ENCODE measurements at regions not wholly inside any gene's neighbourhood (a gene's known extent, or its start where the extent isn't known, plus 50 kb on each side); places are given as distances from the start of the nearest gene placed in this dataset.

DNA sequence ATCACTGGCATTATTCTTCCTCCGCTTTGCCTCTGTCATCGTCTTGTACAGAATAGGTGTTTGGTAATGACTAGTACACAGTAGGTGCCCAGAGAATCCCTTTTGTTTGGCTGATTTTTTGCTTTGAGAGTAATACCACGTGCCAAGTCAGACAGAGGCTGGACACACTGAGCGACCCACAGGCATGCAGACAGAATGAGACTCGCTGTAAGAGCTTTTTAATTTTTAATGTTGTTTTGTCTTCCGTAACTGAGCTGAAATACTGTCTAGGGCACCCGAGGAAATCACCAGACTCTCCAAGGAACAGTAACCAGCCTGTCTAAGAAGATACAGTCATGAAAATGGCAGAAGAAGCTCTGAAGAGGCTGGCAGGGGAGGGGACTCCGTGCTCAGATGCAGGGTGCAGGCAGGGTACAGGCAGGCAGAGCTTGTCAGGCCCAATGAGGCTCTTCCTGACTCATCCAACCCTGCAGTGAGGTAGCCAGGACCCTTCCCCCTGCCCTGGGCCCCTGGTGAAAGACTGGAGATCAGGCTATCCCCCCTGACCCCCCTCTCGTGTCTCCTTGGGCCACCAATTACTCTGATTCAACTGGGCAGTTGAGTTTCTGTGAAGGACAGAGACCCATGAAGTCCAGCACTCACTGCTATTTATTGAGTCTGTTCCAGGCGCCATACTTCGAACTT is 60.1 kb upstream of the ECE1 start:
- TF ChIP-seq, protein P1, sequence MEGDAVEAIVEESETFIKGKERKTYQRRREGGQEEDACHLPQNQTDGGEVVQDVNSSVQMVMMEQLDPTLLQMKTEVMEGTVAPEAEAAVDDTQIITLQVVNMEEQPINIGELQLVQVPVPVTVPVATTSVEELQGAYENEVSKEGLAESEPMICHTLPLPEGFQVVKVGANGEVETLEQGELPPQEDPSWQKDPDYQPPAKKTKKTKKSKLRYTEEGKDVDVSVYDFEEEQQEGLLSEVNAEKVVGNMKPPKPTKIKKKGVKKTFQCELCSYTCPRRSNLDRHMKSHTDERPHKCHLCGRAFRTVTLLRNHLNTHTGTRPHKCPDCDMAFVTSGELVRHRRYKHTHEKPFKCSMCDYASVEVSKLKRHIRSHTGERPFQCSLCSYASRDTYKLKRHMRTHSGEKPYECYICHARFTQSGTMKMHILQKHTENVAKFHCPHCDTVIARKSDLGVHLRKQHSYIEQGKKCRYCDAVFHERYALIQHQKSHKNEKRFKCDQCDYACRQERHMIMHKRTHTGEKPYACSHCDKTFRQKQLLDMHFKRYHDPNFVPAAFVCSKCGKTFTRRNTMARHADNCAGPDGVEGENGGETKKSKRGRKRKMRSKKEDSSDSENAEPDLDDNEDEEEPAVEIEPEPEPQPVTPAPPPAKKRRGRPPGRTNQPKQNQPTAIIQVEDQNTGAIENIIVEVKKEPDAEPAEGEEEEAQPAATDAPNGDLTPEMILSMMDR (conservative IDR thresholded peaks at IDR 0.05): no peak
- no peak for TF ChIP-seq EZH2 (IDR thresholded peaks at IDR 0.05; ENCODE audit: low read depth)

Measured in PC-9 (cell line).